NCI-H2107 treated with DMSO at 0.1 percent for 48 hours (cell line): ENCODE measurements at regions not wholly inside any gene's neighbourhood (a gene's known extent, or its start where the extent isn't known, plus 50 kb on each side); places are given as distances from the start of the nearest gene placed in this dataset.
"Not testable (repeated sequence)": the region's sequence is repeated elsewhere in the genome, so short reads cannot be mapped to it uniquely, and the experiment has no call there.

Source experiments
- DNase-seq: peaks from one replicate; lab custom pipeline; 2025; ENCODE audit not compliant: unreplicated experiment; lab: John Stamatoyannopoulos, UW

GRCh38 chr13:39803156-39803555 is 147.7 kb downstream of the COG6 start:
- no peak for DNase-seq

- no peak for DNase-seq
Measured at GRCh38 chr13:39803851-39804250, 148.4 kb downstream of the COG6 start.

- DNase-seq, result no peak
Measured at GRCh38 chr13:39804332-39805210, 149.1 kb downstream of the COG6 start.

- no peak for DNase-seq
Measured at GRCh38 chr13:39809466-39809865, 154.0 kb downstream of the COG6 start.

GRCh38 chr13:39810091-39810877 is 154.8 kb downstream of the COG6 start:
- DNase-seq, result no peak

- no peak for DNase-seq
Measured at GRCh38 chr13:39811051-39811450, 155.6 kb downstream of the COG6 start.

- DNase-seq, result no peak
Measured at GRCh38 chr13:39811696-39812095, 156.2 kb downstream of the COG6 start.

- DNase-seq, result no peak
Measured at GRCh38 chr13:39815345-39816111, 160.1 kb downstream of the COG6 start.

GRCh38 chr13:39816936-39817335 is 161.5 kb downstream of the COG6 start:
- no peak for DNase-seq

GRCh38 chr13:39818953-39819352 is 163.5 kb downstream of the COG6 start:
- DNase-seq, result no peak

- no peak for DNase-seq
Measured at GRCh38 chr13:39820606-39821005, 165.1 kb downstream of the COG6 start.

- no peak for DNase-seq
Measured at GRCh38 chr13:39821977-39822376, 166.5 kb downstream of the COG6 start.

- no peak for DNase-seq
Measured at GRCh38 chr13:39822437-39822836, 167.0 kb downstream of the COG6 start.

- DNase-seq, result no peak
Measured at GRCh38 chr13:39823063-39823713, 167.7 kb downstream of the COG6 start.

- DNase-seq, result peak; percentile 1
Measured at GRCh38 chr13:39825886-39826285, 170.4 kb downstream of the COG6 start.

- peak; percentile 38 for DNase-seq
Measured at GRCh38 chr13:39835253-39835652, 179.8 kb downstream of the COG6 start.

GRCh38 chr13:39836038-39836437 is 180.6 kb downstream of the COG6 start:
- no peak for DNase-seq

GRCh38 chr13:39837866-39838265 is 182.4 kb downstream of the COG6 start:
- DNase-seq, result not testable (repeated sequence)

GRCh38 chr13:39840201-39840600 is 184.7 kb downstream of the COG6 start:
- DNase-seq, result no peak

- no peak for DNase-seq
Measured at GRCh38 chr13:39847336-39847735, 191.9 kb downstream of the COG6 start.

- peak; percentile 39 for DNase-seq
Measured at GRCh38 chr13:39855236-39855635, 199.8 kb downstream of the COG6 start.
